ENCODE measurements at regions not wholly inside any gene's neighbourhood (a gene's known extent, or its start where the extent isn't known, plus 50 kb on each side); places are given as distances from the start of the nearest gene placed in this dataset.

- intact Hi-C loops (cut with DNase I) = no loop called here
- DNase-seq = peak; percentile 20
- ATAC-seq (ENCODE audit: poor library complexity) = no peak
Observed at GRCh38 chr10:132993271-132994184, 51.2 kb upstream of the CFAP46 start.

GRCh38 chr10:132992433-132993215 is 50.3 kb upstream of the CFAP46 start:
- DNase-seq (no peak), ATAC-seq (ENCODE audit: poor library complexity) (no peak)
- intact Hi-C loops (cut with DNase I) = no loop called here

All from Right ventricle myocardium superior (tissue), 1 donor.